ENCODE measurements at regions not wholly inside any gene's neighbourhood (a gene's known extent, or its start where the extent isn't known, plus 50 kb on each side); places are given as distances from the start of the nearest gene placed in this dataset.

DNA sequence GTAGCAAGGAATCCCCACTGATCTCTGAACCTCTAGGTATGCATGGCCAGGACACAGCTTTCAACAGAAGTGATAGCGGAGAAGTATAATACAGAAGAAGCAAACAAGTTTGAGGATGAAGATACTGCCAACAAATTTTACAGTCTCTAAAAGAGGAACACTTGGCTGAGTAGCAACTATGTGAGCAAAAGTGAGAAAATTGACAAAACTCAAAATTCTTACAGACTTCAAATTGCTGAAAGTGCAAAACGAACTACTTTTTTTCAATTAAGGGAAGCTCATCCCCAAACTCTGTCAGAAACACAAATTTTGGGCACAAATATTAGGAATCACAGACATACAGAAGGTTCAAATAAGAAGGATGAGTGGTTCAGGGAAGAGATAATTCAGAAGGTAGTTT, 1324.6 kb downstream of the LRFN5 start:
- no peak for DNase-seq (ENCODE audit: low spot score)

DNA sequence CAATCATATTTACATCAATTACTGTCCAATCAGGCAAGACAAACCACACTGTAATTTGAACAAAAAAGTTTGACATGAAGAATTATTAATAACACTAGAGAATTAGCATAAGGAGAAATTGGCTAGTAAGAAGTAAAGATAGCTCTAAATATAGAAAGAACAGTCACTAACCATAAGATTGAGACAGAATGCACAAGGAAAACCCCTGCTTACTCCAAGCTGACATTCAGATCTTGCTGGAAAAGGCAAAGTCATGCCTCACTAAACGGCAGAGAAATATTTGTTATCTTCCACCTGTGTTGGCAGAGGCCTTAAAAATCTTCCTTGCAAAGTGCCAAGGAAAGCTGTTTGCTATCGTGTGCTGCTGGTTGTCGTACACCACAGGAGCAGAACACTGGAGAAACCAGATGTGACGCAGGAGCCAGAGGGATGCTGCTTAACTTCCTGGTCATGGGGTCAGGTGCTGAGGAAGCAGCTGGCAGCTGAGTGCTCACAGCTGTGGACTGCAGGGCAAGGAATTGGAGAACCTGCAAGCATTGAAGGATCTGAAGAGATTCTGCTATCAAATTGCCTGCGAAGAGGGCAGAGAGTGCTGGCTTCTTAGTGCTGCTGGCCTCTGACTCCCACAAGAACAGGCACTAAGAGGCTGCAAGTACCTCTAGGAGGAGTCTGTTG, 1323.3 kb downstream of the LRFN5 start:
- no peak for DNase-seq (ENCODE audit: low spot score)

DNA sequence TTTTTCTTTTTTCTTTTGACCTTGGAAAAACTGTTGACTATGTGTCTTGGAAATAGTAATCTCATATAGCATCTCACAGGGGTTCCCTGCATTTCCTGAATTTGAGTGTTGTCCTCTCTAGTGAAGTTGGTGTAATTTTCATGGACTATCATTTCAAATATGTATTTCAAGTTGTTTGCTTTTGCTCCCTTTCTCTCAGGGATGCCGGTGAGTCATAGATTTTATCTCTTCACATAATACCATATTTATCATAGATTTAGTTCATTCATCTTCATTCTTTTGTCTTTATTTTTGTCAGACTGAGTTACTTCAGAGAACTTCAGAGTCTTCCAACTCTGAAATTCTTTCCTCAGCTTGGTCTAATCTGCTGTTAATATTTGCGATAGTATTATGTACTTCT, 1320.6 kb downstream of the LRFN5 start:
- DNase-seq (ENCODE audit: low spot score) = no peak

DNA sequence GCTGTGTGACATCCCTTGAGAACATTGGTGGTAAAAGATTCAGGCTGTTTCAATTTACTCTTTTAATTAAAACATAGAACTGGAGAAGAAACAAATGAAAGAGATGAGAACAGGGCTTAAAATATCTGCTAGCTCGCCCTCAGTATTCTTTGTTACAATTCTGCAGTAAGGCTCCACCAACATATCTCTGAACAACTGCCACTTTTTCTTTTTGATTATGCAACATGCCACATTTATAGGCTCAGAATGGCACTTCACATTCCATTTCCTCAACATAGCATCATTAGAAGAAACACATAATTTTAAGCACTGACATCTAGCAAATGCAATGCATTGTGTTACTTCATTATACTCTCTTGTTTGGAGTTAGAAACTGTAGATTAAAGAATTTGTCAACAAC, 1315.2 kb downstream of the LRFN5 start:
- DNase-seq (ENCODE audit: low spot score) = no peak

DNA sequence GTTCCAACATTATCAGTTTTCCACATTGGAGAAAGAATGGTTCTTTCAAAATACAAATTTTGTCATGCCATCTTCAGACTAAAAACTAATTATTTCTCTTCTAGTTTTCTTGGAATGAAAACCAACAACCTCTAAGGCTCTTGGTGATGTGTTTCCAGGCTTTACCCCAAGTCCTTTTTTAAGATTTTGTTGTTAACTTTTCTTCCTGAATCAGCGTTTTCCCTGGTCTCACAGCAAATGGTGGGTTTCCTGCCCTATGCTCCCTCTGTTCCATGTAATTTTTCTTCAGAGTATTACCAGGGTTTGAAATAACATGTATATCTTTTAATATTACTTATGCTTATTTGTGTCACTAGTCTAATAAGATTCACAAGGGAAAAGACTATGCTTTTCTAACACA, 1311.9 kb downstream of the LRFN5 start:
- no peak for DNase-seq (ENCODE audit: low spot score)

DNA sequence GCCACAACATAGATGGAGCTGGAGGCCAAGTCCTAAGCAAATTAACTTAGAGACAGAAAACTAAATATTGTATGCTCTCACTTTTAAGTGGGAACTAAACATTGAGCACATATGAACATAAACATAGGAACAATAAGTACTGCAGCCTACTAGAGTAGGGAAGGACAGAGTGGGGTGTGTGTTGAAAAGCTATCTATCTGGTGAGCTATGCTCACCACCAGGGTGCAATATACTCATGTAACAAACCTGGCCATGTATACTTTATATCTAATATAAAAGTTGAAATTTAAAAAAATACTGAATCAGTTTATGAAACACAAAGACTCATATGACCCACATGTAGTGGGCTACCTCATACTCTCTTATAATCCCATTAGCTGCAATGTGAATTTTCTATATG, 1305.0 kb downstream of the LRFN5 start:
- no peak for DNase-seq (ENCODE audit: low spot score)

DNA sequence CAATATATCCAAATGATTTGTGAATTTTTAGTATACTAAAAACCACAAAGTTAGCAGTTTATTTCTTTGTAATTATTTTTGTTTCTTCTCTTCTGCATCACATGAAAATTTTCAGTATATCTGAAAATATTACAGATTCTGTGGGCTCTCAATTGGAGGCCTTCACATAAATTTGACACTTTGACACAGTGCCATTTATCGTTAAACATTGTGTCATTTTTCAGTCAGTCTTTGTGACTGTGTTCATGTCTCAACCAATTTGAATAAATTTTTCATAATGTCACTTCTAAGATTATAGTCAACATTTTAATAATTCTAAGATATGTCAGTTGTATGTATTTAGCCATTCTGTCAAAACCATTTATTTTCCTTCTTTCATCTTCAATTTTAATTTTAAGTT, 1303.0 kb downstream of the LRFN5 start:
- no peak for DNase-seq (ENCODE audit: low spot score)

DNA sequence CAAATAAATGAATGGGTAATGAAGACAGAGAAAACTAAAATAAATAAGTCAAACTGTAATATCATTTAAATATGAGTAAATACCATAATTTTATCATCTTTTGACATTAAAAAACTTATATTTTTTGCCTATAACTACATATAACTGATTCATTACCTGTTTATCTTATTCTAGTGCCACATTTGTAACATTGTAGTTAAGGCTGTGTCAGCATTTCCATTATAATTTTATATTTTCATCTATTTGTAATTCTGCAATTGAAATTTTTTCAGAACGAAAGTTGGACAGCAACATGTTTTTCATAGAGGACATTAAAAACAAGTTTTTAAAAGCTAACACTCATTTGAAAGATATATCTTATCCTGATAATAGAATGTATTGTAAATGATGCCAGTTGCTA, 1286.5 kb downstream of the LRFN5 start:
- DNase-seq (ENCODE audit: low spot score) = no peak

DNA sequence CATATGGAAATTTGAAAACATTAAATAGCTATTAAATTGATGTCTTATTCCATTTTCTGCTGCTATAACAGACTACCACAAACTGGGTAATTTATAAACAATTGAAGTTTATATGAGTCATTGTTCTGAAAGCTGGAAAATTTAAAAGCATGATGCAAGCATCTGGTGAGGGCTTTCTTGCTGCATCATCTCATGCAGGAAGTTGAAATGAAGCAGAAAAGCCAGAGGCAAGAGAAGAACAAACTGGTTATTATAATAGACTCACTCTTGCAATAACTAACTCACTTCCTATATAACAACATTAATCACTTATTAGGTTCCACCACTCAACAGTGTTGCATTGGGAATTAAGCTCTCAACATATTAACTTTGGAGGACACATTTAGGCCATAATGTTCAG, 1277.4 kb downstream of the LRFN5 start:
- DNase-seq (ENCODE audit: low spot score) = no peak

DNA sequence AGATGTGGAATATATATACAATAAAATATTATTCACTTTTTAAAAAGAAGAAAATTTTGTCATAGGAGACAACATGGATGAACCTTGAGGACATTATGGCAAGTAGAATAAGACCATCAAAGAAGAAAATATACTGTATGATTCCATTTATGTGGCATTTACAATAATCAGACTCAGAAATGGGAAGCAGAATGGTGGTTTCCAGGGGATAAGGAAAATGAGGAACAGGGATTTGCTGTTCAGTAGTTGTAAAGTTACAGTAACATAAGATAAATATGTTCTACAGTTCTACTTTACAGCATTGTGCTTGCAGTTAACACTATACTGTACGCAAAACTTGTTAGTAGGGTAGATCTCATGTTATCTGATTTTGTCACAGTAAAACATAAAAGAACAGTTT, 1271.0 kb downstream of the LRFN5 start:
- DNase-seq (ENCODE audit: low spot score) = no peak

DNA sequence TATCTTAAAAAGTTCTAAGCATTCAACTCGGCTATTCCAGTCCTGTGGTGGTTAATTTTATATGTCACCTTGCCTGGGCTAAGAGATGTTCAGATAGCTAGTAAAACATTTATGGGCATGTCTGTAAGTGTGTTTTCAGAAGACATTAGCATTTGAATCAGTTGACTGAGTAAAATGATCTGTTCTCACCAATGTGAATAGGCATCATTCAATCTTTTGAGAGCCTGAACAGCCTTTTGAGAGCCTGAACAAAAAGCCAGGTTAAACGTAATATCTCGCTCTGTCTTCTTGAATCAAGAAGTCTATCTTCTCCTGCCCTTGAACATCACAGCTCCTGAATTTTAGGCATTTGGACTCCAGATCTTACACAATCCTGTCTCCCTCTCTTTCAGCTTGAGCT, 1266.1 kb downstream of the LRFN5 start:
- no peak for DNase-seq (ENCODE audit: low spot score)

DNA sequence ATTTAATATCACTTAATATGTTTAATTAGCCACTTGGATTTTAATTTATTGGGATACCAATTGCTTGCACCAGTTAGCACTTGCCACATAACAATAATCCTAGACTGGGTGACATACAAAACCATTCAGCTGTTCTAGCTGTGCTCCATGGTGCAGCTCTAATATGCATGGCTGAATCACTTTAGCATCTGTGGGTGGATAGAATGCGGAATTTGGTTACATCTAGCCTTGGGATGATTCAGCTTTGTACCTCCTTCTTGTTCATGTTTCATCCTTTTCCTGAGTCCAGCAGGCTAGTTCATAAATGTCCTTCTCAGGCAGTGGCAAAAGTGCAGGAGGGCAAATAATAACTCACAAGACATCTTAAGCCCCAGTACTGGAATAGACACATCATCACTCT, 1263.0 kb downstream of the LRFN5 start:
- no peak for DNase-seq (ENCODE audit: low spot score)

DNA sequence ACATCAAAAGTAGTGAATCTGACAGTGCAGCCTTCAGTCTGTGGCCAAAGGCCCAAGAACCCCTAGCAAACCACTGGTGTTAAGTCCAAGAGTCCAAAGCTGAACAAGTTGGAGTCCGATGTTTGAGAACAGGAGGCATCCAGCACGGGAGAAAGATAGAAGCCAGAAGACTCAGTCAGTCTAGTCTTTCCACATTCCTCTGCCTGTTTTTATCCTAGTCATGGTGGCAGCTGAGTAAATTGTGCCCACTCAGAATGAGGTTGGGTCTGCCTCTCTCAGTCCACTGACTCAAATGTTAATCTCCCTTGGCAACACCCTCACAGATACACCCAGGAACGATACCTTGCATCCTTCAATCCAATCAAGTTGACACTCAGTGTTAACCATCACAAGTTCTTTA, 1255.4 kb downstream of the LRFN5 start:
- no peak for DNase-seq (ENCODE audit: low spot score)

DNA sequence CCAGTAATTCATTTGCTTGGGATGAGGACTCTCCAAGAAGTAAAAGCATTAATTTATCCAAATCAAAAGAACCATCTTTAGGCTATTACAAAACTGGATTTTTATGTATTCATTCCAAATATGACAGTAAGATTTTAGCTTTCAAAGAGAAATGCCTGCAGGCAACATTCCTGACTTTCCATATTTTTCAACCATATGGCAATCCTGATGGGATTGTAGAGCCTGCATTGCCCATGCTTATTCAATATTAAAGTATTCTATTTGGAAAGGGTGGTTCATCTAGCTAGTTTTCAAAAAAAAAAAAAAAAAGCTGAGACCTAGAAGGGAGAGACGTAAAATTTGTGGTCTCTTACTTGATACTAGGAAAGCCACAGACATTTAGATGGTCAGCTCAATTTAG, 1253.7 kb downstream of the LRFN5 start:
- no peak for DNase-seq (ENCODE audit: low spot score)

DNA sequence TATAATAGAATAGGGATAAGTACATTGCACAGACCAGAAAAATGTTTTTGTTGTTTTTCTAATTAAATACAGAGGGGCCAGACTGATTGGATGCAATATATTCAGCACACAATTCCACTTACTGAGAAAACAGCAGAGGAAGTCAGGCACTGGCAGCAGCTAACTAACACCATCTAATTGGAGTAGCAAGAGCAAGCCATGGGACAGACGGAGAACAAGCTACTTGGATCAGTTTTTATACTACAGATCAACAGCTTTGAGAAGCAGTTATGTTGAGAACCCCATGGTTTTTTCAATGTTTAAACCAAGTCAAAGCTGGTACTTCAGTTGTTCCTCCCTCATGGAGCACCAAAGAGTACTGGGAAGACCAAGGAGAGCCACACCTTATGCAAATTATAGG, 1249.4 kb downstream of the LRFN5 start:
- DNase-seq (ENCODE audit: low spot score) = no peak

DNA sequence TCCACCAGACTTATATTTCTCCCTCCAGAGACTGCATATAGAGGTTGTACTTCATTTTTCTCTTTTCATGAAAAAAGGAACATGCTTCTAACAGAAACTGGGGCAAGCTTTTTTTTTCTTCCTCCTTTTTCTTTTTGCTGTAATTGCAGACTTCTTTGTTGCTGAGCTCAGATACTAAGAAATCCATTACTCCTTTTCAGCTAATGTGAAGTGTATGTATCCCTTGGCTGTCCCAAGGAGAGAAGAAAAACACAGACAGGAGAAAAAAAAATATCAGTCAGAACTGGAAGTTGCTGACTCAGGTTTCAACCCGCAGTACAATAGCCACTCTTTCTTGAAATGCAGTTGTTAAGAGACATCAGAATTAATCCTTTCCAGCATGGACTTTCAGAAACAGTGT, 1248.4 kb downstream of the LRFN5 start:
- DNase-seq (ENCODE audit: low spot score) = no peak

DNA sequence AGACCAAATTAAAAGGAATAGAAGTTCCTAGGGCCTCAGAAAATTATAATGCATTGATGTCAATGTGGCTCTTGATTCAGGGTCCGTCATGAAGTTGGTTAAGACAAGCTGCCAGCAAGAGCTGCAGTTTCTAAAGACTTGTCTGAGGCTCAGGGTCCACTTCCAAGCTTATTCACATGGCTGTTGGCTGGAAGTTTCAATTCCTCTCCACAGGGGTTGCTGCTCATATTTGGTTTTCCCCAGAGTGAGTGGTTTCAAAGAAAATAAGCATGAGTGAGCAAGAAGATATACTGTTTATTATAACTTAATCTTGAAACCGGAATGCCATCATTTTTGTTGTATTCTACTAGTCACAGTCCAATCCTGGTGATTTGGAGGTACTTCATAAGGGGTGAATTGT, 1247.4 kb downstream of the LRFN5 start:
- no peak for DNase-seq (ENCODE audit: low spot score)

DNA sequence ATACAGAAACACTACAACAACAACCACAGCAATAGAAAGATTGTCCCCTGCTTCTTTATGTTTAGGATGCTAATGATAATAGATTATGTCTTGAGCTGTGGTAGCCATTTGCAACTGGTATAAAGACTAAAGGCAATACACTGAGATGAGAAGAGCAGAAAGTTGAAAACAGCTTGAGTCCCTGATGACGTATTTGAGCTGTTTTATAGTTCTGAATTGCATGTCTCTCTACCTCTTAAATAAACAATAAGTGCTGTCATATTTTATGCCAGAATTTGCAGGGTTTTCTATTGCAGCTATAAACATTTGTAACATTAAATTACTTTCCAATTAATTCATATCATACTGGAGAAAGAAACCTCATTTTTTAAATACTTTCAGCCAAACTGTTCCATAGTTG, 1242.0 kb downstream of the LRFN5 start:
- DNase-seq (ENCODE audit: low spot score) = no peak

DNA sequence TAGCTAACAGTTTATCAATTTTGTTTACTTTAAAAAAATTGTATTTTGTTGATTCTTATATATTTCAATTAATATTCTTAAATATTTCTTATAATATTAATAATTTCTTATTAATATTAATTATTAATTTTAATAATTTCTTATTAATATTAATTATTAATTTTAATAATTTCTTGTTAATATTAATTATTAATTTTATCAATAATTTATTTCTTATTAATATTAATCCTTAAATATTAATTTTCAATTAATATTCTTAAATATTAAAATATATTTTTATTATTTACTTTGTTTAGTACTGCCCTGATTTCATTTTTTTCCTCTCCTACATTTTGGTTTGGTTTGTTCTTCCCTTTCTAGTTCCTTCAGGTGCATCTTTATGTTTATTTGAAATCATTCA, 1208.1 kb downstream of the LRFN5 start:
- no peak for DNase-seq (ENCODE audit: low spot score)

DNA sequence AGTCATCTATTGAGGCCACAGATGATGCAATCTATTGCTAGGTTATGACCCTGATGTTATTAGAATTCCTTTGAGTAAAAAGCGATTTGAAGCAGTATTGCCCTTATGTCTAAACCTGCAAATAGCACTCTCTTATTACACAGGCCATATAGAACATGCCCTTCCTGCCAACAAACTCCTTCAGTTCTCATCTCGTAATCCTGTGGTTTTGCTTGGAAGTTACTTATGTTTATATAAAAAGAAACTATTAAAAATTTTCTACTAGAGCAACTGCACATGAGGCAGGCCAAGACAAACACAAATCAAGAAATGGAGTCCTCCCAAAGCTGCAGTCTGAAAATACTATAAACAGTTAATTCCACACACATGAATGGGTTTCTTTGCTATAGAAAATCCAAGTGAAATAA, 1200.2 kb downstream of the LRFN5 start:
- DNase-seq (ENCODE audit: low spot score) = no peak

DNA sequence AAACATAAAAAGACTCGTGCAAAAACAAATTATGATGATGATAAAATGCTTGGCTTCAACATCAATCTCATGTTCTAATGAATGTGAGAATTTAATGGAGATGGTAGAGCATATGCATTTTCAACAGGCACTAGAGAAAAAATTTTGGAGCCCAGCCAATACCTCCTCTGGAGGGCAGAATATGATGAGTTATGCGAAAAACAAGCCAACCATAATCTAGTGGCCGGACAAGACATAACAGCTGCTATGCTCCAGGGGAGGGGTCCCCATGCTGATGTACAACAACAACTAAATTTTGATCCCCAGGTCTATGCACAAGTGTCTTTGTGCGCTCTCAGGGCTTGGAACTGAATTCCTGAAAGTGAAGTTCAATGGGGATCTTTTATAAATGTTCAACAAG, 1197.5 kb downstream of the LRFN5 start:
- no peak for DNase-seq (ENCODE audit: low spot score)

DNA sequence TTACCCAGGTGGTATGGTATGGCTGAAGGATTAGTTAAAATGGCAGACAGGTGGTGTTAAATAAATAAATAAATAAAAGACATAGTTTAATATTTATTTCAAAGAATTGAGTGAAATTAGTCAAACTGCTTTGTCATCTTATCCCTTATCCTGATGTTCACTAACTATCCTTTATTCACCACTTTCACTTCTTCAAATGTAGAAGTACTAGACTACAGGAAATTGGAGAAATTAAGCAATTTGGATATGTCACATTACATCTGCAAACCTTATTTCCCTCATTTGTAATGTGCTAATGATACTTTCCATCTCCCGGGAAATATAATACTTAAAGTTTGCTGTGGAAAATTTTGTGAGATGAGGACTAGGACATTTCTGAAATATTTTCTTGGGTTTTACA, 1195.7 kb downstream of the LRFN5 start:
- DNase-seq (ENCODE audit: low spot score) = no peak

DNA sequence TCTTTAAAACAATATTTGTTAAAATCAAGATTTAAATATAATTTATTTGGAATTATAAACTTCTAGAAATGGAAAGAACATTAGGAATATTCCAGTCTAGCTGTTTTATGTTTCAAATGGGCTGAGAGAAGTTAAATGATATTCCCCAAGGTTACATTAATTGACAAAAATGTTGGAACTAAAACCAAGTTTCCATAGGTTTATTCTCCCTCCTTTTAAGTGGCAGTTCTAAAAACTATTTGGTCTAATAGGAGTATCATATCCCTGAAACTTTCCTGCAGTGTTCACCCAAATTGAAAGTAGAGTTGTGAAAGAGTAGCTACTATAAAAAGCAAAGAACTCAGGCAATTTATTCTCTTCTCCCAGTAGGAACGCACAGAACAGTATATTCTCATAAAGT, 1185.5 kb downstream of the LRFN5 start:
- DNase-seq (ENCODE audit: low spot score) = no peak

DNA sequence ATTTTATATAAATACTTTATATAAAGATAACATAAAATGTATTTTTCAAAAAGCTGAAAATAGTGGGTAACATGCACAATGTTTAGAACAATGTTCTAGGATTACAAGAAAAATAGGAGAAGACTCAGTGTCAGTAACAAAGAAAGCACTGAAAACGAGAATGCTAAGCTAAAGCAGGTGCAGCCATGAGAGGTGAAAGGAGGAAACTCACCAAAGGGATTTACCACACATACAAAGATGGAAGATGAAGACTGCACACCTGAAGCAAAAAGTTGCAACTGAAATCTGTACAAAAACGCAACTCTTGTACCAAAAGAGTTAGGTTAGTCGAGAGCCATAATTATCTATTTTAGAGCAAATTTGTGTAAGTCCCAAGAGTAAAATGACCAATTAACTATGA, 1176.1 kb downstream of the LRFN5 start:
- no peak for DNase-seq (ENCODE audit: low spot score)

DNA sequence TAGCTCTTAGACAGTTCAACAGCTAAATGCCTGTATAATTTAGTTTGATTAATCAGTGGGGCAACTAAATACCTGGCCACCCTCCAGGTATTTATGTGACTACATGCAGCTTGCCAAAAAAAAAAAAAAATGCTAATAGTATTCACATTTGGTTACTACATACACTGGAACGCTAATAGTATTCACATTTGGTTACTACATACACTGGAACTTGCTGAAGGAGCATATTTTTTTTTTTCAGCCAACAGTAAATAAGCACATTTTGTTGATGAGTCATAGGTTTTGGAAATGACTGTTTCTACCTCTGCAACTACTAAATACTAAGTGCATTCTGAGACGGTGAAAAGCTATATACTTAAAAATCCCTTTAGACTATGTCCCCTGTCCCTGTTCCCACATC, 1172.3 kb downstream of the LRFN5 start:
- no peak for DNase-seq (ENCODE audit: low spot score)
